ENCODE measurements at regions not wholly inside any gene's neighbourhood (a gene's known extent, or its start where the extent isn't known, plus 50 kb on each side); places are given as distances from the start of the nearest gene placed in this dataset.

GRCh38 chr6:140276133-140276532 is 901.7 kb upstream of the CITED2 start:
- Histone ChIP-seq H3K9me2 (replicated peaks; ENCODE audit: insufficient read depth, low read length) (no peaks in the 10 kb centered on the region), H3K27ac (ENCODE audit: low read depth, low read length) (no peak overlapping the region), H3K36me3 (ENCODE audit: low read length) (no peaks in the 10 kb centered on the region), H2AFZ (ENCODE audit: low read depth, low read length, severe bottlenecking) (no peak overlapping the region), H3K9ac (ENCODE audit: low read length) (no peak overlapping the region), H3F3A (ENCODE audit: insufficient read depth) (no peaks in the 10 kb centered on the region), H3K9me3 (ENCODE audit: insufficient read depth, low read length) (no peaks in the 10 kb centered on the region), H4K20me1 (ENCODE audit: low read depth, low read length) (no peaks in the 10 kb centered on the region), H3K27me3 (ENCODE audit: low read length) (no peaks in the 10 kb centered on the region), H3K4me2 (ENCODE audit: low read depth, low read length, poor library complexity, severe bottlenecking) (no peak overlapping the region), H3K4me3 (ENCODE audit: insufficient read depth, low read length, poor library complexity, severe bottlenecking) (no peak overlapping the region), H3K79me2 (ENCODE audit: insufficient read depth, low read length) (no peaks in the 10 kb centered on the region)
- TF ChIP-seq CTCF (IDR thresholded peaks at IDR 0.05; ENCODE audit: insufficient read depth, low read length, poor library complexity, severe bottlenecking) (no peak), EZH2phosphoT487 (conservative IDR thresholded peaks at IDR 0.05; ENCODE audit: low read length) (no peak)

- no peak overlapping the region for H3K4me2 ChIP-seq (ENCODE audit: low read depth, low read length, poor library complexity, severe bottlenecking)
- TF ChIP-seq CTCF (IDR thresholded peaks at IDR 0.05; ENCODE audit: insufficient read depth, low read length, poor library complexity, severe bottlenecking) (no peak), EZH2phosphoT487 (conservative IDR thresholded peaks at IDR 0.05; ENCODE audit: low read length) (no peak)
- no peaks in the 10 kb centered on the region for H3K79me2 ChIP-seq (ENCODE audit: insufficient read depth, low read length)
- no peaks in the 10 kb centered on the region for H3K36me3 ChIP-seq (ENCODE audit: low read length)
- H3K27me3 ChIP-seq (ENCODE audit: low read length) = no peaks in the 10 kb centered on the region
- H3K9me3 ChIP-seq (ENCODE audit: insufficient read depth, low read length) = no peaks in the 10 kb centered on the region
- no peak overlapping the region for H2AFZ ChIP-seq (ENCODE audit: low read depth, low read length, severe bottlenecking)
- H3F3A ChIP-seq (ENCODE audit: insufficient read depth) = no peaks in the 10 kb centered on the region
- H3K9me2 ChIP-seq (replicated peaks; ENCODE audit: insufficient read depth, low read length) = no peaks in the 10 kb centered on the region
- no peak overlapping the region for H3K27ac ChIP-seq (ENCODE audit: low read depth, low read length)
- no peak overlapping the region for H3K9ac ChIP-seq (ENCODE audit: low read length)
- H4K20me1 ChIP-seq (ENCODE audit: low read depth, low read length) = no peaks in the 10 kb centered on the region
- no peak overlapping the region for H3K4me3 ChIP-seq (ENCODE audit: insufficient read depth, low read length, poor library complexity, severe bottlenecking)
Measured at GRCh38 chr6:140275725-140276124, 901.3 kb upstream of the CITED2 start.

- no peak overlapping the region for H2AFZ ChIP-seq (ENCODE audit: low read depth, low read length, severe bottlenecking)
- H4K20me1 ChIP-seq (ENCODE audit: low read depth, low read length) = no peaks in the 10 kb centered on the region
- H3K9me3 ChIP-seq (ENCODE audit: insufficient read depth, low read length) = no peaks in the 10 kb centered on the region
- H3K4me2 ChIP-seq (ENCODE audit: low read depth, low read length, poor library complexity, severe bottlenecking) = no peak overlapping the region
- no peaks in the 10 kb centered on the region for H3K27me3 ChIP-seq (ENCODE audit: low read length)
- H3K27ac ChIP-seq (ENCODE audit: low read depth, low read length) = no peak overlapping the region
- H3K9ac ChIP-seq (ENCODE audit: low read length) = no peak overlapping the region
- no peaks in the 10 kb centered on the region for H3F3A ChIP-seq (ENCODE audit: insufficient read depth)
- no peaks in the 10 kb centered on the region for H3K36me3 ChIP-seq (ENCODE audit: low read length)
- no peak for TF ChIP-seq CTCF (IDR thresholded peaks at IDR 0.05; ENCODE audit: insufficient read depth, low read length, poor library complexity, severe bottlenecking)
- TF ChIP-seq EZH2phosphoT487 (conservative IDR thresholded peaks at IDR 0.05; ENCODE audit: low read length) = no peak
- no peak overlapping the region for H3K4me3 ChIP-seq (ENCODE audit: insufficient read depth, low read length, poor library complexity, severe bottlenecking)
- H3K79me2 ChIP-seq (ENCODE audit: insufficient read depth, low read length) = no peaks in the 10 kb centered on the region
- H3K9me2 ChIP-seq (replicated peaks; ENCODE audit: insufficient read depth, low read length) = no peaks in the 10 kb centered on the region
Measured at GRCh38 chr6:140274548-140274947, 900.1 kb upstream of the CITED2 start.
